ENCODE measurements at regions not wholly inside any gene's neighbourhood (a gene's known extent, or its start where the extent isn't known, plus 50 kb on each side); places are given as distances from the start of the nearest gene placed in this dataset.
"Not testable (repeated sequence)": the region's sequence is repeated elsewhere in the genome, so short reads cannot be mapped to it uniquely, and the experiment has no call there.

GRCh38 chr13:22934744-22935523, 245.8 kb upstream of the SGCG start:
- DNase-seq, result no peak

DNA sequence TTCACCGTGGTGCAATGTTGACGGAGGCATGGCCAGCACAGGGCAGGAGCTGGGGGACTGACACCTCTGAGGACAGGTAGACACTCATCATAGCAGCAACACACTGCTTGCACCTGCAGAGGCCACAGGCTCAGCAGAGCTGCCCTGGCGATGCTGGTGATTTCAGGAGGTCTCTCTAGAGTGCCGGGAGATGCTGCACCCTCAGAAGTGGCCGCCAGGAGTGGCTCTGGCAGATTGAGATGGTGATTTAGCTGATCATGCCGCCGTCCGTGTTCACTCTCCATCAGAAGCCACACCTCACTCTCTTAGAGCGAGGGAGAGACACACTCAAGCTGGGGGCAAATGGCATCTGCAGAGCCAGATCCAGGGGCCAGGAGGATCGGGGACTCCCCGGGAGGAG, 244.6 kb upstream of the SGCG start:
- no peak for DNase-seq

GRCh38 chr13:22937241-22937640, 243.5 kb upstream of the SGCG start:
- no peak for DNase-seq

DNA sequence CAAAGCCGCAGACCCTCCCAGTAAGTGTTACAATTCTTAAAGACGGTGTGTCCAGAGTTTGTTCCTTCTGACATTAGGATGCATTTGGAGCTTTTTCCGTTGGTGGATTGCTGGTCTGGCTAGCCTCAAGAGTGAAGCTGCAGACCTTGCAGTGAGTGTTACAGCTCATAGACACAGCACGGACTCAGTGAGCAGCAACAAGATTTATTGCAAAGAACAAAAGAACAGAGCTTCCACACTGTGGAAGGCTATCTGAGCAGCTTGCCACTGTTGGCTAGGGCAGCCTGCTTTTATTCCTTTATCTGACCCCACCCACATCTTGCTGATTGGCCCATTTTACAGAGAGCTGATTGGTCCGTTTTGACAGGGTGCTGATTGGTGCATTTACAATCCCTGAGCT, 242.8 kb upstream of the SGCG start:
- DNase-seq, result no peak

GRCh38 chr13:22938576-22938975, 242.2 kb upstream of the SGCG start:
- DNase-seq, result no peak

GRCh38 chr13:22939157-22939556, 241.6 kb upstream of the SGCG start:
- DNase-seq, result no peak

- no peak for DNase-seq
Measured at GRCh38 chr13:22940090-22940710, 240.6 kb upstream of the SGCG start.

- DNase-seq, result no peak
Measured at GRCh38 chr13:22940736-22941135, 240.0 kb upstream of the SGCG start.

GRCh38 chr13:22941495-22941894, 239.3 kb upstream of the SGCG start:
- DNase-seq, result not testable (repeated sequence)

GRCh38 chr13:22942831-22943230, 237.9 kb upstream of the SGCG start:
- not testable (repeated sequence) for DNase-seq

DNA sequence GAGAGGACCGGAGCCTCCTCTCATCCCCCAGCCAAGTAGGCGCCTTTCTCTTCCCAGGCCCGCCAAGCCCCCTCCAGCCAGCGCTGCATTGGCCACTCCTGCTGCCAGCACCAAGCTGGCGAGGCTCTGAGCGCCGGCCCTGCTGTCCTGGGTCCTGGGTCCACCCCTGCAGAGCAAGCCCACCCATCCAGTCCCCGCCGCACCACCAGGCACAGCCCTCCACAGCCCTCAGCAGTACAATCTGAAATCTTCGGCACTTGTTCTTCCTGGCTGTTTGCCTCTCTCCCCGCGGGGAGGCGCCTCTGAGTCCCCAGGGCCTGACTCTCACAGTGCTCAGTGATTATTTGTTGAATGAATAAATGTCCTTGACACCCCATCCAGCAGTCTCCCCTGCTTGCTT, 236.4 kb upstream of the SGCG start:
- no peak for DNase-seq

GRCh38 chr13:22945321-22946226, 235.2 kb upstream of the SGCG start:
- no peak for DNase-seq

DNA sequence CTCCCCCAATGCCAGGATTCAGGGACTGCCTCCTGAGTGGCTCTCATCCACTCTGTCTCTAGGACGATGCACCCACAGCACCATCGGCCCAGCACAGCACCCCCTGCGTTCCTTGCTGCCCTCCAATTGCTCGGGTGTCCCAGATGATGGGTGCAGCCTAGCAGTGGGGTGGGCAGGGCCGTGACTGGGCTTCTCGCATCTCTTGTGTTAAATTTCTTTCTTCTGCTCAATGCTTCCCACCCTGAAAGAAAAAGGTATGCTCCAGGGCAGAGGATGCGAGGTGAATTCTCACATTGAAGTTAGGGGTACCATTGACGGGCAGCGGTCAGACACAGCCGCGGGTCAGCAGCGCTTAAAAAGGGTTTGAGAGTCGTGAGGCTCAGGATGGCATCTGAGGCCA, 232.4 kb upstream of the SGCG start:
- no peak for DNase-seq

GRCh38 chr13:22952018-22952417, 228.8 kb upstream of the SGCG start:
- DNase-seq, result not testable (repeated sequence)

- DNase-seq, result not testable (repeated sequence)
Measured at GRCh38 chr13:22955147-22955546, 225.6 kb upstream of the SGCG start.

- not testable (repeated sequence) for DNase-seq
Measured at GRCh38 chr13:22956456-22957115, 224.2 kb upstream of the SGCG start.

DNA sequence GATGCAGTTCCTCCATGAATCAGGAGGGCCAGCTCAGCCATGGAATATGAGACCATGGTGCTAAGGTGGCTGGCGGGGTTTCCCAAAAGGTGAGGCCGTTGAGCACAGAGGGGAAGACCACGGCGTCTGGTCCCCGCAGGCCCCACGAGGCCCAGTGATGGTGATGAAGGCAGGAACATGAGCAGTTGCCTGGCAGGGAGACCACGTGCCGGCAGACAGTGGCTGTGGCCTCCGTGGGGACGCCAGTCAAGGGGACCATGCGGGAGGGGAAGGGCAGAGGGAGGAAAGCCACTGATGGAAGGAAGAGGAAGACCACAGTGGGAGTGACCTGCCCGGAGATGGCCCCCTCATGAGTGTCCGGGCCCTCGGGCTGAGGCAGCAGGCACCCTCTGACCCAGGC, 220.9 kb upstream of the SGCG start:
- not testable (repeated sequence) for DNase-seq

- DNase-seq, result no peak
Measured at GRCh38 chr13:22960827-22961226, 220.0 kb upstream of the SGCG start.

DNA sequence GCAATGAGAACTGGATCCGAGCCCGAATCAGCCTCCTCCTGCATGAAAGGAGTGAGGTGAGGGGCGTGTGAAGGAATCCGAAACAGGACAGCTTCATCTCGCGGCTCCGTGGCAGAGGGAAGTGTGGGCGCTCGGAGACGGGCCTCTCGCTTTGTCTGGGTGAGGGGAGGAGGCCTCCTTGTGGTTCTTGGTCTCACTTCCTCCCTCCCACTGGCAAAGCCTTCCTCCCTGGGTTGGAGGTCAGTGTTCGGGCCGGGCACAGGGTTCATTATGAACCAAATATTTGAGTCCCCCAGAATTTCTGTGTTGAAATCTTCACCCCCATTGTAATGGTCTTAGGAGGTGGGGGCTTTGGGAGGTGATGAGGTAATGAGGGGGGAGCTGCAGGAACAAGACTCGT, 219.4 kb upstream of the SGCG start:
- not testable (repeated sequence) for DNase-seq

GRCh38 chr13:22961835-22962537, 218.8 kb upstream of the SGCG start:
- no peak for DNase-seq

DNA sequence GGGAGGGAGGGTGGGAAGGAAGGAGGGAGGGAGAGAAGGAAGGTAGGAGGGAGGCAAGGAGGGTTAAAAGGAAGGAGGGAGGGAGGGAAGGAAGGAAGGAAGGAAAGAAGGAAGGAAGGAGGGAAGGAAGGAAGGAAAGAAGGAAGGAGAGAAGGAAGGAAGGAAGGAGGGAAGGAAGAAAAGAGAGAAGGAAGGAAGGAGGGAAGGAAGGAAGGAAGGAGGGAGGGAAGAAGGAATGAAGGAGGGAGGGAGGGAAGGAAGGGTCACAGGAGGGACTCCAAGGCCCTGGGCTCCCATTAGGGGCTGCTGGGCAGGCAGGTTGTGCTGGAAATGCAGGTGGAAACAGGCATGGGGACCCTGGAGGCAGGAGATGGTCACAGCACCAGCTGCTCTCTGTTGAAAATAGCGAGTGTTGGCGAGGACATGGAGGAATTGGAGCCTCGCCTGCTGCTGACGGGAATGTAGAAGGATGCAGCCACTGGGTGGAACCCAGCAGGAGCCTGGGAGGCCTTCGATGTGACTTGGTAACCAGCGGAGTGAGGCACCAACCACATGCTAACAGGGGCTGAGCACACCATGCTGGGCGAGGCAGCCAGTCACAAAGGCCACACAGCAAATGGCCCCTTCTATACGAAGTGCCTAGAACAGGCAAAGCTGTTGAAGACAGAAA, 217.3 kb upstream of the SGCG start:
- DNase-seq, result not testable (repeated sequence)

Data from right lung (tissue), 2 donors.